Endothelial cell of umbilical vein (primary cell): ENCODE measurements at regions not wholly inside any gene's neighbourhood (a gene's known extent, or its start where the extent isn't known, plus 50 kb on each side); places are given as distances from the start of the nearest gene placed in this dataset.

Experiments
- BruUV-seq: library from RNA; stranded (reverse); fragments of 400-500 nt; replicated peaks from 2 replicates; lab custom pipeline; 2021; lab: Mats Ljungman, UMichigan
- CTCF ChIA-PET: fragments of 300-600, 350-600 bp; sonication (Branson Sonifier 250); formaldehyde crosslinking; loops from one replicate; lab custom pipeline; 2021; ENCODE audit warnings: antibody characterized with exemption, inconsistent platforms; lab: Charles Lee
- POLR2A ChIA-PET: fragments of 300-600, 350-600 bp; sonication (Branson Sonifier 250); formaldehyde crosslinking; loops from one replicate; lab custom pipeline; 2021; ENCODE audit warnings: antibody characterized with exemption, inconsistent platforms; lab: Charles Lee
- DNase-seq: peaks from one replicate; pipeline ENCODE4 v3.0.0-alpha.2; 2011; ENCODE audit warnings: low read depth, low spot score
- FAIRE-seq: peaks from 2 replicates; lab custom pipeline; 2011; peaks lifted over from hg19 to GRCh38; lab: Jason Lieb, UNC
- H2AFZ ChIP-seq: 2 replicates; pipeline ENCODE4 v1.6.0; 2012; ENCODE audit warnings: low read depth, low read length, control low read depth, inconsistent platforms
- H3K27ac ChIP-seq: 2 replicates; pipeline ENCODE4 v1.5.1; 2011; ENCODE audit warnings: low read depth, mild to moderate bottlenecking, control low read depth, low read length, moderate library complexity; ENCODE audit not compliant: insufficient read depth
- H3K27me3 ChIP-seq, 2 experiments: 2 replicates each; pipeline versions ENCODE4 v1.6.0 to v1.6.1; 2011; ENCODE audit warnings: low read length in 2 of 2, mixed read lengths in 1 of 2; ENCODE audit not compliant: control insufficient read depth in 2 of 2, insufficient read depth in 2 of 2
- H3K36me3 ChIP-seq, 2 experiments: 2 replicates in 1 of 2; 3 replicates in 1 of 2; pipeline ENCODE4 v1.5.1; 2011; ENCODE audit warnings: low read length in 2 of 2, mild to moderate bottlenecking in 1 of 2, moderate library complexity in 1 of 2; ENCODE audit not compliant: control insufficient read depth in 2 of 2, insufficient read depth in 2 of 2; ENCODE audit errors: extremely low read depth in 1 of 2
- H3K4me1 ChIP-seq: 3 replicates; pipeline ENCODE4 v1.5.1; 2011; ENCODE audit warnings: mild to moderate bottlenecking, low read length; ENCODE audit not compliant: control insufficient read depth, insufficient read depth; ENCODE audit errors: extremely low read depth
- H3K4me2 ChIP-seq: 2 replicates; pipeline ENCODE4 v1.6.1; 2011; ENCODE audit warnings: low read length, control low read depth, mixed read lengths; ENCODE audit not compliant: insufficient read depth
- H3K4me3 ChIP-seq, 3 experiments: fragments of 200-600 bp in 1 of 3; sonication (generic), shearing (Covaris generic) in 1 of 3; replicated peaks in 1 of 3; 2 replicates each; pipeline ENCODE4 v1.5.1; 2011 to 2016; ENCODE audit warnings: control low read depth in 3 of 3, low read length in 3 of 3, mild to moderate bottlenecking in 2 of 3, inconsistent platforms in 1 of 3, low read depth in 1 of 3, moderate library complexity in 1 of 3; ENCODE audit not compliant: insufficient read depth in 1 of 3
- H3K79me2 ChIP-seq: 2 replicates; pipeline ENCODE4 v1.6.0; 2012; ENCODE audit warnings: low read length, inconsistent platforms; ENCODE audit not compliant: control insufficient read depth, insufficient read depth
- H3K9ac ChIP-seq: replicated peaks from 2 replicates; pipeline ENCODE3; 2011; ENCODE audit warnings: low read length, control low read depth; ENCODE audit not compliant: insufficient read depth; ENCODE audit errors: extremely low read depth
- H3K9me1 ChIP-seq: replicated peaks from 3 replicates; pipeline ENCODE4 v1.6.0; 2011; ENCODE audit warnings: mild to moderate bottlenecking, low read length; ENCODE audit not compliant: control insufficient read depth, insufficient read depth; ENCODE audit errors: extremely low read depth
- H3K9me3 ChIP-seq: replicated peaks from 2 replicates; pipeline ENCODE4 v1.5.1; 2012; ENCODE audit warnings: low read length, inconsistent platforms; ENCODE audit not compliant: control insufficient read depth, insufficient read depth
- H4K20me1 ChIP-seq: replicated peaks from 2 replicates; pipeline ENCODE3; 2011; ENCODE audit warnings: mild to moderate bottlenecking, low read length; ENCODE audit not compliant: control insufficient read depth, insufficient read depth; ENCODE audit errors: extremely low read depth
- EZH2 ChIP-seq: IDR thresholded peaks from 2 replicates; pipeline ENCODE4 v1.6.1; 2012; ENCODE audit warnings: borderline replicate concordance, low read depth, mild to moderate bottlenecking, moderate library complexity, low read length, inconsistent platforms; ENCODE audit not compliant: severe bottlenecking
- FOS ChIP-seq: IDR thresholded peaks from 2 replicates; pipeline ENCODE4 v1.6.1; 2011; ENCODE audit warnings: mild to moderate bottlenecking, low read length, moderate library complexity, borderline replicate concordance; ENCODE audit not compliant: insufficient read depth
- GATA2 ChIP-seq: IDR thresholded peaks from 2 replicates; pipeline ENCODE4 v1.7.0; 2011; ENCODE audit warnings: low read depth, mild to moderate bottlenecking, moderate library complexity, mixed read lengths, low read length; ENCODE audit not compliant: insufficient read length, insufficient read depth
- JUN ChIP-seq: IDR thresholded peaks from 2 replicates; pipeline ENCODE4 v1.6.1; 2011; ENCODE audit warnings: borderline replicate concordance, low read depth; ENCODE audit not compliant: insufficient read length, insufficient read depth
- MYC ChIP-seq: IDR thresholded peaks from one replicate; pipeline ENCODE4 v1.6.1; 2011; ENCODE audit warnings: mild to moderate bottlenecking, low read depth, low read length
- POLR2A ChIP-seq: IDR thresholded peaks from 2 replicates; pipeline ENCODE4 v1.6.1; 2012; ENCODE audit warnings: low read depth, mild to moderate bottlenecking, control low read depth, low read length
- POLR2AphosphoS5 ChIP-seq: IDR thresholded peaks from 2 replicates; pipeline ENCODE4 v1.6.1; 2012; ENCODE audit warnings: low read depth, mild to moderate bottlenecking, control low read depth, low read length, moderate library complexity; ENCODE audit not compliant: insufficient read depth
- dilution Hi-C: fragments of 300-500 bp; cut with MboI; formaldehyde crosslinking; loops from one replicate; pipeline ENCODE4 v1.15.0; 2019; ENCODE audit warnings: low sequenced_read_pairs; ENCODE audit not compliant: extremely low pct_ligation_motif_present
- intact Hi-C: fragments of 100-400 bp; cut with micrococcal nuclease; formaldehyde crosslinking; loops from one replicate; pipeline ENCODE4 v1.10.0; 2022
- TF ChIP-seq, protein P1 (sequence below): IDR thresholded peaks from 2 replicates; pipeline ENCODE4 v1.6.1; 2011; ENCODE audit not compliant: insufficient read depth, insufficient read length
- TF ChIP-seq, protein P2 (sequence below), 2 donors: IDR thresholded peaks; 1 replicate in 1 of 2; 2 replicates in 1 of 2; pipeline ENCODE4 v1.5.1; 2011; ENCODE audit warnings: low read length in 2 of 2, mild to moderate bottlenecking in 2 of 2, moderate library complexity in 2 of 2, control low read depth in 1 of 2, inconsistent platforms in 1 of 2, low read depth in 1 of 2; ENCODE audit not compliant: insufficient read depth in 1 of 2; ENCODE audit errors: extremely low read depth in 1 of 2

DNA sequence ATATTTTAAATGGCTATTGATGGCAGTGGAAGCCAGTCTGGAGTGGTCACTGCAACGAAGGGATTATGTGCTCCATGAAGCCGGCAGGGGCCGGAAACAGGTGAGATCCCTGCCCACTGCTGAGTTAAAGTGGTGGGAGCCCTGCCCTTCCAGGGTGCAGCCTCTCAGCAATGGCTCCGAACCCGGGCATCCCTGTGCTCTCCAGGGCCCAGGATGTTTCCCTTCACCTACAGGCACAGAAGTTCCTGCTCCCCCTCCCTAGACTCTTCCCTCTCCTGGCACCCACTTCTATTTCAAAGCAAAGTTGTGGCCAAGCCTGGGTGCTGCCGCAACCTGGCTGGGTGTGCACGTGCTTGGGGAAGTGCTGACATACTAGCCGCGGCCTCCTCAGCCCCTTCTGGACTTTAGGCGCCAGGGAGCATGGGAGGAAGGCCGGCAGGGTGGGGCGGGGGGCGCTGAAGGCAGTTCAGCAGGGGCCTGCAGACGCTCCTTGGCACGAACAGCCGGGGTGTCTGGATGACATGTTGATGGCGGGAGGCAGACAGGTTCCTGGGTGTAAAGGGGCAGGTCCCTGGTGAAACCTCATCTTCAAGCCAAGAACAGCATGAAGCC, 452.3 kb downstream of the HTR1B start:
- FAIRE-seq (no peak), DNase-seq (no peak)
- TF ChIP-seq EZH2: no peak
- TF ChIP-seq, protein P1, sequence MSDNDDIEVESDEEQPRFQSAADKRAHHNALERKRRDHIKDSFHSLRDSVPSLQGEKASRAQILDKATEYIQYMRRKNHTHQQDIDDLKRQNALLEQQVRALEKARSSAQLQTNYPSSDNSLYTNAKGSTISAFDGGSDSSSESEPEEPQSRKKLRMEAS: no peak
- TF ChIP-seq JUN: no peak
- no peak for TF ChIP-seq MYC
- TF ChIP-seq POLR2A: no peak
- no peak for TF ChIP-seq POLR2AphosphoS5
- no peak for TF ChIP-seq FOS
- TF ChIP-seq, protein P2, sequence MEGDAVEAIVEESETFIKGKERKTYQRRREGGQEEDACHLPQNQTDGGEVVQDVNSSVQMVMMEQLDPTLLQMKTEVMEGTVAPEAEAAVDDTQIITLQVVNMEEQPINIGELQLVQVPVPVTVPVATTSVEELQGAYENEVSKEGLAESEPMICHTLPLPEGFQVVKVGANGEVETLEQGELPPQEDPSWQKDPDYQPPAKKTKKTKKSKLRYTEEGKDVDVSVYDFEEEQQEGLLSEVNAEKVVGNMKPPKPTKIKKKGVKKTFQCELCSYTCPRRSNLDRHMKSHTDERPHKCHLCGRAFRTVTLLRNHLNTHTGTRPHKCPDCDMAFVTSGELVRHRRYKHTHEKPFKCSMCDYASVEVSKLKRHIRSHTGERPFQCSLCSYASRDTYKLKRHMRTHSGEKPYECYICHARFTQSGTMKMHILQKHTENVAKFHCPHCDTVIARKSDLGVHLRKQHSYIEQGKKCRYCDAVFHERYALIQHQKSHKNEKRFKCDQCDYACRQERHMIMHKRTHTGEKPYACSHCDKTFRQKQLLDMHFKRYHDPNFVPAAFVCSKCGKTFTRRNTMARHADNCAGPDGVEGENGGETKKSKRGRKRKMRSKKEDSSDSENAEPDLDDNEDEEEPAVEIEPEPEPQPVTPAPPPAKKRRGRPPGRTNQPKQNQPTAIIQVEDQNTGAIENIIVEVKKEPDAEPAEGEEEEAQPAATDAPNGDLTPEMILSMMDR (IDR thresholded peaks at IDR 0.05; ENCODE audit: extremely low read depth in 1 of 2, insufficient read depth in 1 of 2, low read depth in 1 of 2, low read length in 2 of 2): no peak
- TF ChIP-seq GATA2: no peak
- H3K36me3 ChIP-seq: no peaks in the 10 kb centered on the region
- no peak overlapping the region for H3K4me3 ChIP-seq
- no peak overlapping the region for H3K4me2 ChIP-seq
- ChIA-PET POLR2A (no interaction called here), CTCF (no interaction called here)
- dilution Hi-C loops (no loop called here), intact Hi-C loops (no loop called here)
- no TSS peak for BruUV-seq
- H3K79me2 ChIP-seq: no peaks in the 10 kb centered on the region
- H3K9me1 ChIP-seq: no peaks in the 10 kb centered on the region
- no peak overlapping the region for H3K27ac ChIP-seq
- no peak overlapping the region for H3K9ac ChIP-seq
- H3K27me3 ChIP-seq: no peaks in the 10 kb centered on the region
- H2AFZ ChIP-seq: no peak overlapping the region
- H3K4me1 ChIP-seq: no peaks in the 10 kb centered on the region
- H4K20me1 ChIP-seq: no peaks in the 10 kb centered on the region
- no peaks in the 10 kb centered on the region for H3K9me3 ChIP-seq
